ENCODE measurements at regions not wholly inside any gene's neighbourhood (a gene's known extent, or its start where the extent isn't known, plus 50 kb on each side); places are given as distances from the start of the nearest gene placed in this dataset.

- TF ChIP-seq CTCF (conservative IDR thresholded peaks at IDR 0.05 in 1 of 2, IDR thresholded peaks at IDR 0.05 in 1 of 2; ENCODE audit: extremely low read depth in 1 of 2, insufficient read depth in 1 of 2, low read depth in 1 of 2, low read length in 2 of 2) (no peak), EZH2 (IDR thresholded peaks at IDR 0.05; ENCODE audit: borderline replicate concordance, low read length) (no peak)
Measured at GRCh38 chr17:74147056-74147835, 56.2 kb upstream of the RPL38 start.
